ENCODE measurements at regions not wholly inside any gene's neighbourhood (a gene's known extent, or its start where the extent isn't known, plus 50 kb on each side); places are given as distances from the start of the nearest gene placed in this dataset.

GRCh38 chr1:25053576-25054250, 123.6 kb upstream of the RUNX3 start:
- TF ChIP-seq CTCF (IDR thresholded peaks at IDR 0.05) (no peak), POLR2A (IDR thresholded peaks at IDR 0.05) (no peak)
